A549 (cell line): ENCODE measurements at regions not wholly inside any gene's neighbourhood (a gene's known extent, or its start where the extent isn't known, plus 50 kb on each side); places are given as distances from the start of the nearest gene placed in this dataset.

Experiments
- ATAC-seq, 2 experiments: fragments of 200-7000 bp in 1 of 2; fragments of >200 bp in 1 of 2; cut with Nextera tagmentation in 1 of 2; cut with Tn5 transposase in 1 of 2; 3 replicates each; pipeline versions ENCODE4 v1.8.0 to v1.9.1; 2018 to 2020; ENCODE audit warnings: mild to moderate bottlenecking in 1 of 2, moderate library complexity in 1 of 2
- CTCF ChIA-PET: fragments of 300-600 bp; sonication (Branson Sonifier 250); formaldehyde crosslinking; extraction: SDS; loops from one replicate; lab custom pipeline; 2021; ENCODE audit warnings: antibody characterized with exemption, inconsistent platforms; lab: Yijun Ruan, JAX
- POLR2A ChIA-PET: fragments of 350-600 bp; formaldehyde crosslinking; extraction: SDS; loops from one replicate; lab custom pipeline; 2021; ENCODE audit warnings: antibody characterized with exemption, inconsistent platforms; lab: Yijun Ruan, JAX
- DNase-seq, 2 experiments: peaks; one replicate each; pipeline versions ENCODE4 v3.0.0 to v3.0.0-alpha.2; 2011 to 2016; ENCODE audit warnings: low read depth in 1 of 2, low spot score in 1 of 2
- FAIRE-seq: peaks from 2 replicates; lab custom pipeline; 2011; peaks lifted over from hg19 to GRCh38; lab: Jason Lieb, UNC
- H3K27ac ChIP-seq, 2 experiments: fragments of >200 bp; sonication (Bioruptor Twin); formaldehyde crosslinking; 3 replicates each; pipeline ENCODE4 v1.5.1; 2016 to 2017
- H3K4me1 ChIP-seq: fragments of >200 bp; sonication (Bioruptor Twin); formaldehyde crosslinking; 3 replicates; pipeline ENCODE4 v1.6.1; 2016
- H3K4me2 ChIP-seq: fragments of >200 bp; sonication (Bioruptor Twin); formaldehyde crosslinking; 3 replicates; pipeline ENCODE4 v1.6.1; 2016
- H3K4me3 ChIP-seq: fragments of >200 bp; sonication (Bioruptor Twin); formaldehyde crosslinking; 3 replicates; pipeline ENCODE4 v1.5.1; 2016
- H3K9me3 ChIP-seq: fragments of >200 bp; sonication (Bioruptor Twin); formaldehyde crosslinking; 3 replicates; pipeline ENCODE4 v1.6.1; 2016
- BCL3 ChIP-seq: fragments of >200 bp; sonication (Bioruptor Twin); formaldehyde crosslinking; IDR thresholded peaks from 3 replicates; pipeline ENCODE4 v1.6.1; 2016
- EHF ChIP-seq: fragments of 250-450 bp; sonication (Bioruptor Pico); IDR thresholded peaks from 2 replicates; pipeline ENCODE4 v1.5.0; 2020; ENCODE audit warnings: mild to moderate bottlenecking
- ELK1 ChIP-seq: fragments of 150-350 bp; IDR thresholded peaks from 2 replicates; pipeline ENCODE4 v1.6.1; 2014; ENCODE audit warnings: low read depth, mild to moderate bottlenecking, low read length
- EP300 ChIP-seq, 2 experiments: fragments of >200 bp; sonication (Bioruptor Twin); formaldehyde crosslinking; IDR thresholded peaks; 2 replicates in 1 of 2; 3 replicates in 1 of 2; pipeline ENCODE4 v1.6.1; 2016 to 2017
- ESRRA ChIP-seq: fragments of 150-350 bp; IDR thresholded peaks from 2 replicates; pipeline ENCODE4 v1.6.1; 2014; ENCODE audit warnings: mild to moderate bottlenecking, low read length, borderline replicate concordance
- FOSB ChIP-seq: fragments of 250-450 bp; sonication (Bioruptor Pico); IDR thresholded peaks from 2 replicates; pipeline ENCODE4 v1.5.0; 2020; ENCODE audit warnings: mild to moderate bottlenecking, moderate library complexity
- FOXS1 ChIP-seq: fragments of 250-450 bp; sonication (Bioruptor Pico); IDR thresholded peaks from 2 replicates; pipeline ENCODE4 v1.5.0; 2020; ENCODE audit warnings: mild to moderate bottlenecking, moderate library complexity
- HMGXB4 ChIP-seq: fragments of 250-450 bp; sonication (Bioruptor Pico); IDR thresholded peaks from 2 replicates; pipeline ENCODE4 v1.5.0; 2021; ENCODE audit warnings: mild to moderate bottlenecking, moderate library complexity, borderline replicate concordance
- JUN ChIP-seq, 2 experiments: fragments of >200 bp; sonication (Bioruptor Twin); formaldehyde crosslinking; IDR thresholded peaks; 2 replicates in 1 of 2; 3 replicates in 1 of 2; pipeline ENCODE4 v1.6.1; 2016 to 2017
- JUNB ChIP-seq: fragments of >200 bp; sonication (Bioruptor Twin); formaldehyde crosslinking; IDR thresholded peaks from 2 replicates; pipeline ENCODE4 v1.6.1; 2016
- KDM1A ChIP-seq: fragments of 200-600 bp; sonication (generic); IDR thresholded peaks from 2 replicates; pipeline ENCODE4 v1.6.1; 2016; ENCODE audit warnings: low read depth, mild to moderate bottlenecking
- KDM5A ChIP-seq: fragments of 200-600 bp; sonication (generic); IDR thresholded peaks from 2 replicates; pipeline ENCODE4 v1.6.1; 2016; ENCODE audit warnings: antibody characterized with exemption, mild to moderate bottlenecking
- MAFK ChIP-seq: fragments of 450-650 bp; IDR thresholded peaks from 2 replicates; pipeline ENCODE4 v1.6.1; 2014; ENCODE audit not compliant: partially characterized antibody
- PHF8 ChIP-seq: fragments of 200-600 bp; sonication (generic); IDR thresholded peaks from 2 replicates; pipeline ENCODE4 v1.6.1; 2016; ENCODE audit warnings: low read depth, mild to moderate bottlenecking, antibody characterized with exemption, moderate library complexity, borderline replicate concordance
- POLR2A ChIP-seq: IDR thresholded peaks from 2 replicates; pipeline ENCODE4 v1.6.1; 2012; ENCODE audit warnings: mild to moderate bottlenecking, low read length
- POLR2AphosphoS2 ChIP-seq: conservative IDR thresholded peaks from 2 replicates; pipeline ENCODE4 v1.6.1; 2012; ENCODE audit warnings: low read length, improper control_type of control experiment, inconsistent platforms
- RAD21 ChIP-seq, 2 experiments: fragments of >200 bp in 1 of 2; sonication (Bioruptor Twin) in 1 of 2; formaldehyde crosslinking in 1 of 2; IDR thresholded peaks in 1 of 2; conservative IDR thresholded peaks in 1 of 2; 2 replicates in 1 of 2; 3 replicates in 1 of 2; pipeline ENCODE4 v1.6.1; 2012 to 2018; ENCODE audit warnings: inconsistent platforms in 1 of 2
- RARB ChIP-seq: fragments of 250-450 bp; sonication (Bioruptor Pico); IDR thresholded peaks from 2 replicates; pipeline ENCODE4 v1.8.0; 2021; ENCODE audit warnings: mild to moderate bottlenecking, moderate library complexity
- RFX5 ChIP-seq: fragments of 450-650 bp; IDR thresholded peaks from 2 replicates; pipeline ENCODE4 v1.7.1; 2014; ENCODE audit warnings: antibody characterized with exemption, mild to moderate bottlenecking, moderate library complexity
- SMC3 ChIP-seq: fragments of >200 bp; sonication (Bioruptor Twin); formaldehyde crosslinking; IDR thresholded peaks from 3 replicates; pipeline ENCODE4 v1.6.1; 2018; ENCODE audit warnings: inconsistent platforms
- SREBF2 ChIP-seq: fragments of 450-650 bp; IDR thresholded peaks from 2 replicates; pipeline ENCODE4 v1.6.1; 2014; ENCODE audit warnings: mild to moderate bottlenecking, moderate library complexity
- TP53 ChIP-seq: fragments of 250-450 bp; sonication (Bioruptor Pico); IDR thresholded peaks from 2 replicates; pipeline ENCODE4 v1.5.0; 2021; ENCODE audit warnings: mild to moderate bottlenecking, moderate library complexity
- ZFP36 ChIP-seq: fragments of 450-650 bp; IDR thresholded peaks from 2 replicates; pipeline ENCODE4 v1.6.1; 2014; ENCODE audit warnings: borderline replicate concordance; ENCODE audit not compliant: partially characterized antibody
- ZNF302 ChIP-seq: fragments of 250-450 bp; sonication (Bioruptor Pico); IDR thresholded peaks from 2 replicates; pipeline ENCODE4 v1.9.0; 2021; ENCODE audit warnings: inconsistent platforms, mild to moderate bottlenecking, moderate library complexity
- WGBS: methylation state at CpG from one replicate; pipeline ENCODE4 v1.1.6; 2017; ENCODE audit errors: missing lambda C conversion rate; 5-methylcytosine and 5-hydroxymethylcytosine counted together

- DNase-seq: no peak
- no peak overlapping the region for H3K4me3 ChIP-seq
- H3K4me1 ChIP-seq: no peaks in the 10 kb centered on the region
- H3K4me2 ChIP-seq: no peak overlapping the region
- no peaks in the 10 kb centered on the region for H3K9me3 ChIP-seq
- TF ChIP-seq MAFK: no peak
- TF ChIP-seq JUNB: no peak
- TF ChIP-seq SREBF2: no peak
- TF ChIP-seq FOXS1 (CRISPR knock-in tag): no peak
- no peak for TF ChIP-seq KDM5A
- no peak for TF ChIP-seq POLR2A
- no peak for TF ChIP-seq SMC3
- no peak for TF ChIP-seq JUN (IDR thresholded peaks at IDR 0.05)
- TF ChIP-seq POLR2AphosphoS2: no peak
- no peak for TF ChIP-seq ZNF302 (CRISPR knock-in tag)
- no peak for TF ChIP-seq FOSB
- no peak for TF ChIP-seq ESRRA
- no peak for TF ChIP-seq TP53
- ChIA-PET CTCF (no interaction called here), POLR2A (no interaction called here)
- FAIRE-seq: no peak
- ATAC-seq: peak; percentile 24 to 33; a peak in 2 of 6 replicates
- 29% methylated on average over 4 of the region's 4 CpGs for WGBS
- no peak overlapping the region for H3K27ac ChIP-seq
Measured at GRCh38 chr2:16264931-16265540, 324.7 kb downstream of the MYCN start.

GRCh38 chr2:16264491-16264890, 324.1 kb downstream of the MYCN start:
- Histone ChIP-seq H3K9me3 (no peaks in the 10 kb centered on the region), H3K4me1 (no peaks in the 10 kb centered on the region), H3K4me2 (no peak overlapping the region), H3K4me3 (no peak overlapping the region), H3K27ac (no peak overlapping the region)
- FAIRE-seq: no peak
- no peak for TF ChIP-seq POLR2AphosphoS2
- TF ChIP-seq MAFK: peak; percentile 60
- no peak for ATAC-seq
- 12% methylated on average over 4 of the region's 4 CpGs for WGBS
- no peak for DNase-seq
- CTCF ChIA-PET: no interaction called here
- POLR2A ChIA-PET: no interaction called here

GRCh38 chr2:16263241-16263890, 323.0 kb downstream of the MYCN start:
- Histone ChIP-seq H3K27ac (no peak overlapping the region), H3K4me2 (no peak overlapping the region), H3K9me3 (no peaks in the 10 kb centered on the region), H3K4me1 (no peaks in the 10 kb centered on the region), H3K4me3 (no peak overlapping the region)
- CTCF ChIA-PET: no interaction called here
- DNase-seq (no peak), ATAC-seq (no peak), FAIRE-seq (no peak)
- no peak for TF ChIP-seq RAD21 (conservative IDR thresholded peaks at IDR 0.05 in 1 of 2, IDR thresholded peaks at IDR 0.05 in 1 of 2)
- no peak for TF ChIP-seq RFX5
- no peak for TF ChIP-seq FOSB
- no peak for TF ChIP-seq RARB
- no peak for TF ChIP-seq JUNB
- no peak for TF ChIP-seq HMGXB4 (CRISPR knock-in tag)
- no peak for TF ChIP-seq ZFP36
- TF ChIP-seq ELK1: no peak
- no peak for TF ChIP-seq SREBF2
- TF ChIP-seq BCL3: no peak
- TF ChIP-seq KDM5A: no peak
- no peak for TF ChIP-seq JUN (IDR thresholded peaks at IDR 0.05)
- no peak for TF ChIP-seq ZNF302 (CRISPR knock-in tag)
- no peak for TF ChIP-seq EP300 (IDR thresholded peaks at IDR 0.05)
- no peak for TF ChIP-seq PHF8
- TF ChIP-seq EHF (CRISPR knock-in tag): no peak
- no peak for TF ChIP-seq KDM1A
- 44% methylated on average over 14 of the region's 14 CpGs for WGBS
- POLR2A ChIA-PET: no interaction called here
